ENCODE measurements at regions not wholly inside any gene's neighbourhood (a gene's known extent, or its start where the extent isn't known, plus 50 kb on each side); places are given as distances from the start of the nearest gene placed in this dataset.

- TF ChIP-seq CTCF (IDR thresholded peaks at IDR 0.05; ENCODE audit: insufficient read depth, low read depth, low read length) = no peak
- DNase-seq (ENCODE audit: low read depth) = peak; percentile 23
- no peak overlapping the region for H3K4me3 ChIP-seq (ENCODE audit: low read depth, low read length)
Measured at GRCh38 chr2:205892251-205892655, 193.7 kb downstream of the INO80D start.

GRCh38 chr2:205889114-205889513, 196.9 kb downstream of the INO80D start:
- no peak for DNase-seq (ENCODE audit: low read depth)
- no peak for TF ChIP-seq CTCF (IDR thresholded peaks at IDR 0.05; ENCODE audit: insufficient read depth, low read depth, low read length)
- H3K4me3 ChIP-seq (ENCODE audit: low read depth, low read length) = no peak overlapping the region

GRCh38 chr2:205887637-205888036, 198.3 kb downstream of the INO80D start:
- no peak for DNase-seq (ENCODE audit: low read depth)
- TF ChIP-seq CTCF (IDR thresholded peaks at IDR 0.05; ENCODE audit: insufficient read depth, low read depth, low read length) = no peak
- H3K4me3 ChIP-seq (ENCODE audit: low read depth, low read length) = no peak overlapping the region

- peak; percentile 93 for TF ChIP-seq CTCF (IDR thresholded peaks at IDR 0.05; ENCODE audit: insufficient read depth, low read depth, low read length)
- peak; percentile 78 for DNase-seq (ENCODE audit: low read depth)
- no peak overlapping the region for H3K4me3 ChIP-seq (ENCODE audit: low read depth, low read length)
Measured at GRCh38 chr2:205885492-205886099, 200.4 kb downstream of the INO80D start.

GRCh38 chr2:205883965-205884364, 201.7 kb downstream of the NRP2 start:
- H3K4me3 ChIP-seq (ENCODE audit: low read depth, low read length) = no peak overlapping the region
- TF ChIP-seq CTCF (IDR thresholded peaks at IDR 0.05; ENCODE audit: insufficient read depth, low read depth, low read length) = no peak
- DNase-seq (ENCODE audit: low read depth) = no peak

- no peak overlapping the region for H3K4me3 ChIP-seq (ENCODE audit: low read depth, low read length)
- DNase-seq (ENCODE audit: low read depth) = no peak
- TF ChIP-seq CTCF (IDR thresholded peaks at IDR 0.05; ENCODE audit: insufficient read depth, low read depth, low read length) = no peak
Measured at GRCh38 chr2:205882806-205883425, 200.6 kb downstream of the NRP2 start.

- TF ChIP-seq CTCF (IDR thresholded peaks at IDR 0.05; ENCODE audit: insufficient read depth, low read depth, low read length) = no peak
- no peak for DNase-seq (ENCODE audit: low read depth)
- no peak overlapping the region for H3K4me3 ChIP-seq (ENCODE audit: low read depth, low read length)
Measured at GRCh38 chr2:205880048-205880447, 197.7 kb downstream of the NRP2 start.

Measured in fibroblast of villous mesenchyme (primary cell).